HepG2 (cell line): ENCODE measurements at regions not wholly inside any gene's neighbourhood (a gene's known extent, or its start where the extent isn't known, plus 50 kb on each side); places are given as distances from the start of the nearest gene placed in this dataset.

Experiments
- ATAC-seq: fragments of 200-7000 bp; cut with Tn5 transposase; 3 replicates; pipeline ENCODE4 v1.9.1; 2020; ENCODE audit warnings: mild to moderate bottlenecking, moderate library complexity
- BruUV-seq: library from RNA; stranded (reverse); fragments of 400-500 nt; replicated peaks from 2 replicates; lab custom pipeline; 2021; lab: Mats Ljungman, UMichigan
- CTCF ChIA-PET: fragments of 300-600 bp; formaldehyde crosslinking; extraction: SDS; loops from one replicate; lab custom pipeline; 2021; ENCODE audit warnings: low total read pairs, inconsistent platforms, low intra/inter-chr PET ratio; lab: Yijun Ruan, JAX
- POLR2A ChIA-PET: fragments of 350-600 bp; sonication (Branson Sonifier 250); formaldehyde crosslinking; loops from one replicate; lab custom pipeline; 2020; ENCODE audit warnings: antibody characterized with exemption, inconsistent platforms; lab: Yijun Ruan, JAX
- DNase-seq: peaks from one replicate; pipeline ENCODE4 v3.0.0-alpha.2; 2015; ENCODE audit warnings: low spot score
- FAIRE-seq: peaks from 3 replicates; lab custom pipeline; 2011; peaks lifted over from hg19 to GRCh38; lab: Jason Lieb, UNC
- H2AFZ ChIP-seq: one replicate; pipeline ENCODE4 v1.6.1; 2011; ENCODE audit warnings: low read length, inconsistent platforms
- H3K27ac ChIP-seq: fragments of 300-600 bp; 3 replicates; pipeline ENCODE4 v1.8.0; 2011; ENCODE audit warnings: mixed run types, mild to moderate bottlenecking, mixed read lengths, low read length, inconsistent platforms; ENCODE audit not compliant: insufficient read depth; ENCODE audit errors: extremely low read length
- H3K27me3 ChIP-seq, 2 experiments: fragments of 200-600 bp in 1 of 2; 2 replicates in 1 of 2; 3 replicates in 1 of 2; pipeline versions ENCODE4 v1.6.0 to v1.8.0; 2011; ENCODE audit warnings: low read length in 2 of 2, mild to moderate bottlenecking in 2 of 2, moderate library complexity in 2 of 2, inconsistent platforms in 1 of 2; ENCODE audit not compliant: insufficient read depth in 2 of 2, control insufficient read depth in 1 of 2
- H3K36me3 ChIP-seq, 2 experiments: fragments of 200-600 bp in 1 of 2; replicated peaks in 1 of 2; 2 replicates in 1 of 2; 3 replicates in 1 of 2; pipeline versions ENCODE4 v1.5.1 to v1.8.0; 2011; ENCODE audit warnings: low read length in 2 of 2, inconsistent platforms in 1 of 2; ENCODE audit not compliant: insufficient read depth in 2 of 2, control insufficient read depth in 1 of 2
- H3K4me1 ChIP-seq: 2 replicates; pipeline ENCODE4 v1.5.1; 2012; ENCODE audit warnings: low read length, inconsistent platforms; ENCODE audit not compliant: insufficient read depth
- H3K4me2 ChIP-seq: 2 replicates; pipeline ENCODE4 v1.6.0; 2011; ENCODE audit warnings: low read depth, low read length, inconsistent platforms
- H3K4me3 ChIP-seq, 3 experiments: fragments of 200-600 bp in 1 of 3; sonication (generic), shearing (Covaris generic) in 1 of 3; replicated peaks in 1 of 3; 2 replicates each; pipeline ENCODE4 v1.5.1; 2011 to 2016; ENCODE audit warnings: low read length in 3 of 3, inconsistent platforms in 2 of 3, low read depth in 2 of 3, mild to moderate bottlenecking in 2 of 3, control low read depth in 1 of 3, mixed read lengths in 1 of 3; ENCODE audit not compliant: insufficient read depth in 1 of 3
- H3K79me2 ChIP-seq: one replicate; pipeline ENCODE4 v1.6.1; 2011; ENCODE audit warnings: low read length, inconsistent platforms; ENCODE audit not compliant: insufficient read depth
- H3K9ac ChIP-seq: 2 replicates; pipeline ENCODE4 v1.6.0; 2011; ENCODE audit warnings: mild to moderate bottlenecking, low read depth, low read length, inconsistent platforms; ENCODE audit not compliant: insufficient read depth
- H3K9me3 ChIP-seq: 2 replicates; pipeline ENCODE4 v1.5.1; 2012; ENCODE audit warnings: mild to moderate bottlenecking, low read length
- H4K20me1 ChIP-seq: 2 replicates; pipeline ENCODE4 v1.6.0; 2011; ENCODE audit warnings: inconsistent platforms, mild to moderate bottlenecking, low read length, moderate library complexity; ENCODE audit not compliant: insufficient read depth
- GTF3A ChIP-seq: sonication (generic); formaldehyde crosslinking; conservative IDR thresholded peaks from 2 replicates; pipeline ENCODE4 v1.4.0; 2020; ENCODE audit warnings: mild to moderate bottlenecking, missing genetic modification reagents
- ONECUT2 ChIP-seq: sonication (generic); formaldehyde crosslinking; IDR thresholded peaks from 2 replicates; pipeline ENCODE4 v1.4.0; 2020; ENCODE audit warnings: missing genetic modification reagents
- PAWR ChIP-seq: sonication (generic); formaldehyde crosslinking; IDR thresholded peaks from 2 replicates; pipeline ENCODE4 v1.4.0; 2020; ENCODE audit warnings: missing genetic modification reagents, mild to moderate bottlenecking, borderline replicate concordance
- SNRNP70 ChIP-seq: fragments of 200-400 bp; formaldehyde crosslinking; IDR thresholded peaks from 2 replicates; pipeline ENCODE4 v1.6.1; 2017; ENCODE audit warnings: mild to moderate bottlenecking, low read depth, low read length, moderate library complexity
- TCF12 ChIP-seq, 2 experiments: fragments of 450-650 bp in 1 of 2; sonication (generic) in 1 of 2; formaldehyde crosslinking in 1 of 2; IDR thresholded peaks; 2 replicates each; pipeline versions ENCODE4 v1.6.1 to v1.8.0; 2017 to 2022; ENCODE audit warnings: antibody characterized with exemption in 1 of 2, mild to moderate bottlenecking in 1 of 2, missing genetic modification reagents in 1 of 2, moderate library complexity in 1 of 2
- ZNF326 ChIP-seq: sonication (generic); formaldehyde crosslinking; IDR thresholded peaks from 2 replicates; pipeline ENCODE4 v1.4.0; 2020; ENCODE audit warnings: missing genetic modification reagents, borderline replicate concordance
- ZNF383 ChIP-seq: sonication (generic); formaldehyde crosslinking; IDR thresholded peaks from 2 replicates; pipeline ENCODE4 v1.4.0; 2020; ENCODE audit warnings: missing genetic modification reagents, mild to moderate bottlenecking, borderline replicate concordance
- WGBS: methylation state at CpG from one replicate; pipeline ENCODE4 v1.1.6; 2017; ENCODE audit warnings: low lambda C conversion rate; 5-methylcytosine and 5-hydroxymethylcytosine counted together
- in situ Hi-C: cut with HindIII; loops from 2 replicates; pipeline ENCODE4 v1.10.0; 2017; ENCODE audit warnings: low pct_unique_long_range_greater_than_20kb; ENCODE audit not compliant: extremely low pct_ligation_motif_present
- intact Hi-C: fragments of 100-400 bp; cut with micrococcal nuclease; formaldehyde crosslinking; loops from one replicate; pipeline ENCODE4 v1.10.0; 2022; ENCODE audit not compliant: unreplicated experiment
- TF ChIP-seq, protein P1 (sequence below): sonication (generic); formaldehyde crosslinking; IDR thresholded peaks from 2 replicates; pipeline ENCODE4 v1.5.1; 2020; ENCODE audit warnings: mild to moderate bottlenecking, missing genetic modification reagents, moderate library complexity
- TF ChIP-seq, protein P2 (sequence below): sonication (generic); formaldehyde crosslinking; conservative IDR thresholded peaks from 2 replicates; pipeline ENCODE4 v1.8.0; 2022; ENCODE audit warnings: missing genetic modification reagents
- TF ChIP-seq, protein P3 (sequence below): IDR thresholded peaks from 2 replicates; pipeline ENCODE4 v1.6.1; 2016; ENCODE audit warnings: missing compliant biosample characterization, missing genetic modification reagents, borderline replicate concordance
- TF ChIP-seq, protein P4 (sequence below): sonication (generic); formaldehyde crosslinking; IDR thresholded peaks from 2 replicates; pipeline ENCODE4 v1.4.0; 2020; ENCODE audit warnings: missing genetic modification reagents
- TF ChIP-seq, protein P5 (sequence below): sonication (generic); formaldehyde crosslinking; IDR thresholded peaks from 2 replicates; pipeline ENCODE4 v1.4.0; 2020; ENCODE audit warnings: mild to moderate bottlenecking, missing genetic modification reagents

DNA sequence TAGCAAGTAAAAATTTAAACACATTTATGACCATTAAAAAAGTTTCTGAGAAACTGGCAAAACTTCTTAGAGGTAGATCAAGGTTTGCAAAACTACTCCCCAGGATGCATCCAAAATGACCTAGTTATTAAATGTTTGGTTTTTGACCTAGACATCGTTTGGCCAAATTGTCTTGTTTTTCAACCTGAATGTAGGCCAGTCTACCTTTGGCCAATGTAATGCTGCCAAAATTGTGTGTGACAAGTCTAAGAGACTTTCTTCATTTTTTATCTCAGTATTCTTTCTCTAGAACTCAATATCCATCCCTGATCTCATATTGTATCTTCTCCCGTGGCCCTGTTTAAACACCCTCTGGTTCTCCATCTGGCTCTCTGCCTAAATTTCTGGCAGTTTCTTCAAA, 202.0 kb downstream of the CXCL12 start:
- H3K9me3 ChIP-seq: no peaks in the 10 kb centered on the region
- POLR2A ChIA-PET: no interaction called here
- no peak overlapping the region for H2AFZ ChIP-seq
- in situ Hi-C loops (no loop called here), intact Hi-C loops (no loop called here)
- H4K20me1 ChIP-seq: no peaks in the 10 kb centered on the region
- no peak overlapping the region for H3K4me3 ChIP-seq
- H3K9ac ChIP-seq: no peak overlapping the region
- no TSS peak for BruUV-seq
- H3K36me3 ChIP-seq: no peaks in the 10 kb centered on the region
- peaks cover 26% of the 10 kb centered on the region for H3K4me1 ChIP-seq
- no peak for FAIRE-seq
- peaks cover 2 to 3% of the 10 kb centered on the region in 2 experiments; a peak in 1 of 5 replicates for H3K27me3 ChIP-seq
- H3K4me2 ChIP-seq: no peak overlapping the region
- TF ChIP-seq ZNF326: no peak
- TF ChIP-seq, protein P1, sequence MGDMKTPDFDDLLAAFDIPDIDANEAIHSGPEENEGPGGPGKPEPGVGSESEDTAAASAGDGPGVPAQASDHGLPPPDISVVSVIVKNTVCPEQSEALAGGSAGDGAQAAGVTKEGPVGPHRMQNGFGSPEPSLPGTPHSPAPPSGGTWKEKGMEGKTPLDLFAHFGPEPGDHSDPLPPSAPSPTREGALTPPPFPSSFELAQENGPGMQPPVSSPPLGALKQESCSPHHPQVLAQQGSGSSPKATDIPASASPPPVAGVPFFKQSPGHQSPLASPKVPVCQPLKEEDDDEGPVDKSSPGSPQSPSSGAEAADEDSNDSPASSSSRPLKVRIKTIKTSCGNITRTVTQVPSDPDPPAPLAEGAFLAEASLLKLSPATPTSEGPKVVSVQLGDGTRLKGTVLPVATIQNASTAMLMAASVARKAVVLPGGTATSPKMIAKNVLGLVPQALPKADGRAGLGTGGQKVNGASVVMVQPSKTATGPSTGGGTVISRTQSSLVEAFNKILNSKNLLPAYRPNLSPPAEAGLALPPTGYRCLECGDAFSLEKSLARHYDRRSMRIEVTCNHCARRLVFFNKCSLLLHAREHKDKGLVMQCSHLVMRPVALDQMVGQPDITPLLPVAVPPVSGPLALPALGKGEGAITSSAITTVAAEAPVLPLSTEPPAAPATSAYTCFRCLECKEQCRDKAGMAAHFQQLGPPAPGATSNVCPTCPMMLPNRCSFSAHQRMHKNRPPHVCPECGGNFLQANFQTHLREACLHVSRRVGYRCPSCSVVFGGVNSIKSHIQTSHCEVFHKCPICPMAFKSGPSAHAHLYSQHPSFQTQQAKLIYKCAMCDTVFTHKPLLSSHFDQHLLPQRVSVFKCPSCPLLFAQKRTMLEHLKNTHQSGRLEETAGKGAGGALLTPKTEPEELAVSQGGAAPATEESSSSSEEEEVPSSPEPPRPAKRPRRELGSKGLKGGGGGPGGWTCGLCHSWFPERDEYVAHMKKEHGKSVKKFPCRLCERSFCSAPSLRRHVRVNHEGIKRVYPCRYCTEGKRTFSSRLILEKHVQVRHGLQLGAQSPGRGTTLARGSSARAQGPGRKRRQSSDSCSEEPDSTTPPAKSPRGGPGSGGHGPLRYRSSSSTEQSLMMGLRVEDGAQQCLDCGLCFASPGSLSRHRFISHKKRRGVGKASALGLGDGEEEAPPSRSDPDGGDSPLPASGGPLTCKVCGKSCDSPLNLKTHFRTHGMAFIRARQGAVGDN (CRISPR knock-in tag): no peak
- no peak for TF ChIP-seq SNRNP70
- TF ChIP-seq, protein P2, sequence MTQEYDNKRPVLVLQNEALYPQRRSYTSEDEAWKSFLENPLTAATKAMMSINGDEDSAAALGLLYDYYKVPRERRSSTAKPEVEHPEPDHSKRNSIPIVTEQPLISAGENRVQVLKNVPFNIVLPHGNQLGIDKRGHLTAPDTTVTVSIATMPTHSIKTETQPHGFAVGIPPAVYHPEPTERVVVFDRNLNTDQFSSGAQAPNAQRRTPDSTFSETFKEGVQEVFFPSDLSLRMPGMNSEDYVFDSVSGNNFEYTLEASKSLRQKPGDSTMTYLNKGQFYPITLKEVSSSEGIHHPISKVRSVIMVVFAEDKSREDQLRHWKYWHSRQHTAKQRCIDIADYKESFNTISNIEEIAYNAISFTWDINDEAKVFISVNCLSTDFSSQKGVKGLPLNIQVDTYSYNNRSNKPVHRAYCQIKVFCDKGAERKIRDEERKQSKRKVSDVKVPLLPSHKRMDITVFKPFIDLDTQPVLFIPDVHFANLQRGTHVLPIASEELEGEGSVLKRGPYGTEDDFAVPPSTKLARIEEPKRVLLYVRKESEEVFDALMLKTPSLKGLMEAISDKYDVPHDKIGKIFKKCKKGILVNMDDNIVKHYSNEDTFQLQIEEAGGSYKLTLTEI (CRISPR knock-in tag): no peak
- no peak for TF ChIP-seq PAWR (CRISPR knock-in tag)
- TF ChIP-seq ONECUT2 (CRISPR knock-in tag): no peak
- TF ChIP-seq, protein P3, sequence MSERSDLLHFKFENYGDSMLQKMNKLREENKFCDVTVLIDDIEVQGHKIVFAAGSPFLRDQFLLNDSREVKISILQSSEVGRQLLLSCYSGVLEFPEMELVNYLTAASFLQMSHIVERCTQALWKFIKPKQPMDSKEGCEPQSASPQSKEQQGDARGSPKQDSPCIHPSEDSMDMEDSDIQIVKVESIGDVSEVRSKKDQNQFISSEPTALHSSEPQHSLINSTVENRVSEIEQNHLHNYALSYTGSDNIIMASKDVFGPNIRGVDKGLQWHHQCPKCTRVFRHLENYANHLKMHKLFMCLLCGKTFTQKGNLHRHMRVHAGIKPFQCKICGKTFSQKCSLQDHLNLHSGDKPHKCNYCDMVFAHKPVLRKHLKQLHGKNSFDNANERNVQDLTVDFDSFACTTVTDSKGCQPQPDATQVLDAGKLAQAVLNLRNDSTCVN (CRISPR knock-in tag): no peak
- TF ChIP-seq ZNF383 (CRISPR knock-in tag): no peak
- TF ChIP-seq TCF12 (IDR thresholded peaks at IDR 0.05): no peak
- no peak for TF ChIP-seq TCF12 (CRISPR knock-in tag; IDR thresholded peaks at IDR 0.05)
- TF ChIP-seq, protein P4, sequence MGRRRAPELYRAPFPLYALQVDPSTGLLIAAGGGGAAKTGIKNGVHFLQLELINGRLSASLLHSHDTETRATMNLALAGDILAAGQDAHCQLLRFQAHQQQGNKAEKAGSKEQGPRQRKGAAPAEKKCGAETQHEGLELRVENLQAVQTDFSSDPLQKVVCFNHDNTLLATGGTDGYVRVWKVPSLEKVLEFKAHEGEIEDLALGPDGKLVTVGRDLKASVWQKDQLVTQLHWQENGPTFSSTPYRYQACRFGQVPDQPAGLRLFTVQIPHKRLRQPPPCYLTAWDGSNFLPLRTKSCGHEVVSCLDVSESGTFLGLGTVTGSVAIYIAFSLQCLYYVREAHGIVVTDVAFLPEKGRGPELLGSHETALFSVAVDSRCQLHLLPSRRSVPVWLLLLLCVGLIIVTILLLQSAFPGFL (CRISPR knock-in tag): no peak
- TF ChIP-seq, protein P5, sequence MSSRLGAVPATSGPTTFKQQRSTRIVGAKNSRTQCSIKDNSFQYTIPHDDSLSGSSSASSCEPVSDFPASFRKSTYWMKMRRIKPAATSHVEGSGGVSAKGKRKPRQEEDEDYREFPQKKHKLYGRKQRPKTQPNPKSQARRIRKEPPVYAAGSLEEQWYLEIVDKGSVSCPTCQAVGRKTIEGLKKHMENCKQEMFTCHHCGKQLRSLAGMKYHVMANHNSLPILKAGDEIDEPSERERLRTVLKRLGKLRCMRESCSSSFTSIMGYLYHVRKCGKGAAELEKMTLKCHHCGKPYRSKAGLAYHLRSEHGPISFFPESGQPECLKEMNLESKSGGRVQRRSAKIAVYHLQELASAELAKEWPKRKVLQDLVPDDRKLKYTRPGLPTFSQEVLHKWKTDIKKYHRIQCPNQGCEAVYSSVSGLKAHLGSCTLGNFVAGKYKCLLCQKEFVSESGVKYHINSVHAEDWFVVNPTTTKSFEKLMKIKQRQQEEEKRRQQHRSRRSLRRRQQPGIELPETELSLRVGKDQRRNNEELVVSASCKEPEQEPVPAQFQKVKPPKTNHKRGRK (CRISPR knock-in tag): no peak
- TF ChIP-seq GTF3A (CRISPR knock-in tag): no peak
- no peak for ATAC-seq
- H3K27ac ChIP-seq: no peak overlapping the region
- H3K79me2 ChIP-seq: no peaks in the 10 kb centered on the region
- 26% methylated on average over 2 of the region's 2 CpGs for WGBS
- DNase-seq: no peak
- CTCF ChIA-PET: no interaction called here
